GM21786 (cell line): ENCODE measurements at regions not wholly inside any gene's neighbourhood (a gene's known extent, or its start where the extent isn't known, plus 50 kb on each side); places are given as distances from the start of the nearest gene placed in this dataset.

Experiments used
- ATAC-seq: cut with Tn5 transposase; IDR thresholded peaks from one replicate; pipeline ENCODE4 v1.9.1; 2021; ENCODE audit not compliant: unreplicated experiment

DNA sequence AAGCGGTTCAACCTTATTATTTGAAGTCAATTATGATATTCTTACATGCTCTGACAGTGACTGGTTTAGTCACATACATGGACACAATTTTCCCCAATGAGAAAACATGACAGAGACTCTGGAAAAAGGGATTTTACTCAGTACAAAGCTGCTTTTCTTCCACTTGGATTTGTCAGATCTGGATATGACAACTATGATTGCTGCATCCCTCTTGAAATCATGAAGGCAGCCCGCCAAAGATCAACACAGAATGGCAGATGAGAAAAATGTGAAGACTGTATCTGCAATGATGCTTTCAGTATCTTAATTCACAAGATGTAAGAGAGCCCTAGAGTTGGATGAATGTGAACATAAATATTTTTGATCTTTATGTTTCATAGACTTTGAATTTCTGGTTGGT lies 439.6 kb downstream of the CDH8 start:
- no peak for ATAC-seq

DNA sequence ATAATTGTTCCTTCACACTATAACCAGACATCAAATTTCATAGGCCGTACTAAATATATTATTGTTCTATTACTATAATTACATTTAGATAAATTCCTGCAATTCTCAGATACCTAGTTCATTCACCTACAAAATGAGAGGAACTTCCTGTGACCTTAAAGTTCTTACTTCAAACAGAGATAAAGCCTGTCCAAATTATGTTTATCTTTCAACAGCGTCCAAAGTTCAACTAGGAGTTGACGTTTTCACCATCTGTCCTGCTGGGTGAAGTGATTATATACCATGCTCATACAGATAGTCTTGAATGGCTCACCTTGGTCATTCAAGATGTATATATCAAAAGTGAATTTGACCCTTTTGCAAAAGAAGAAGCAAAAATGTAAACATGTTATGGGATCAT lies 440.6 kb downstream of the CDH8 start:
- ATAC-seq, result no peak

DNA sequence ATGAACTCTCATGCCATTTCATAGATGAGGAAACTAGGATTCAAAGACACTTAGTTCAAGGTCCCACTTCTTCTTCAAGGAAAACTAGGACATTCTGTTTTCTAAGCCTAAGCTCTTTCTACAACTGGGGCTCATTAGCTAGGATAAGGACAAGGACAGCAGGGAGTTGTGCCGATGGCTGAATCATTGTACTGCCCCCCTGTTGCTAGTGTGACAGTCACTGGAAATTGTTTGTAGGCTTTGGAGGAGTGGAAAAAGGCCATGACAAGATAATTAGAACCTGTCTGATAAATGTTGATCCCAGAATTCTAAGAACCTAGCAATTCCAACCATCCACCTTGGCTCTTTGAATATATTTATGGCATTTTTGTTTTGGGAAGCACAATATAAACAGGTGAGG lies 445.7 kb downstream of the CDH8 start:
- no peak for ATAC-seq

DNA sequence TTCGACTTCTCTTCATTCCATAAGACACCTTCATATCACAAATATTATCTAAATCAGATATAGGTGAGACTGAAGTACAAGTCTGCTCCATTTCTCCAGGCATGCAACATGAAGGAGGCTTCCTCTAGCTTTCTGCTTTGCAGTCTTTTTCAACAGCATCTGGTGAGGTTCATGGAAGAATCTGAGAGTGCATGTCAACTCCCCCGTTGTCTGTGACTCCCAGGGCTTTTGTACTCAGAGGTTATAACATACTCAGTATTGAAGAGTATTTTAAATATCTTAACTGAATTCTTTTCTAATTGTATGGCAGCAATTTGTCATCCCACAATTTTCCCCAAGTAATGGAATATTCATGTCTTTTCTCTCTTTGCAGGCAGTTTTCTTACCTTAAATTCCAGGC lies 448.7 kb downstream of the CDH8 start:
- no peak for ATAC-seq

DNA sequence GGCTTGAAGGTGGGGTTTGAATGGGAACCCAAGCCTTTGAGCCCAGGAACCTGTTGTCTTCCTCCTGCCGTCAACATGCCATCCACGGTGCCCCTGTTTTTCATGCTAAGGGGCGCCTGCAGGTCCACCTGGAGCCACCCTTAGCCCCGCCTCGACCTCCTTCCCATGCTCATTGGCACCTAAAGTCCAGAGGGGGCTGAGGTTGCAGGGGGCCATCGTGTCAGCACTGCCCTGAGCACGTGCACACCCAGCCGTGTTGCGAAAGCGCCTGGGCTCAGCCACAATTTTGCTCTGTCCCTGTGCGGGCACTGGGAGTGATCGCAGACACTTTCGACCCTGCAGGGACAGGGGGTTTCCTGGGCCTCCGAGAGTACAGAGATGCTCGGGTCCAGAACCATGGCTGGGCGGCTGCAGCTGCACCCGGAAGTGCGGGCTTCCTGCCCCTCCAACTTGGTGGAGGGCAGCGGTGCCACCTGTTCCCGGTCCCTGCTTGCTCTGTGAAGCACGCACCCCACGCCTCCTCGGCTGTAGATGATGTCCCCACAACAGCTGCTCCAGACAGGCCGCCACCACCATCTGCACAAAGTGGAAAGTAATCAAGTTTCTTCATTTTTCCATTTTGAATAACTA lies 454.7 kb downstream of the CDH8 start:
- ATAC-seq, result no peak

DNA sequence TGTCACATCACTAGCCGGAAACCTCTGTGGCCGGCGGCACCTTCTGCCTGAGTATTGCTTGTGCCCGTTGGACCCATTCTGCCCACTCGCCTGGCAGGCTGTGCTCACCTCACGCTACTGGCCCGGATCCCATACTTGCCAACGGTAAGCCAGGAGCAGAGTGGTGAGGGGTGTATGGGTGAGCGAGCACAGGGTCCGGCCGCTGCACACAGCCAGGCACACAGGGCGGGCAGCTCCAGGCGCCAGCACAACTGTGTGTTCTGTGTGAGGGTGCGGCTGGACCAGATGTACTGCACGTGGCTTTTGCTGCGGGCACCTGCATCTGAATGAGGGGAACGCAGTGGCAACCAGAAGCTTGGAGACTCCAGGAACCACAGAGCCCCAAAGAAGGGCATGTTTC lies 455.7 kb downstream of the CDH8 start:
- no peak for ATAC-seq

DNA sequence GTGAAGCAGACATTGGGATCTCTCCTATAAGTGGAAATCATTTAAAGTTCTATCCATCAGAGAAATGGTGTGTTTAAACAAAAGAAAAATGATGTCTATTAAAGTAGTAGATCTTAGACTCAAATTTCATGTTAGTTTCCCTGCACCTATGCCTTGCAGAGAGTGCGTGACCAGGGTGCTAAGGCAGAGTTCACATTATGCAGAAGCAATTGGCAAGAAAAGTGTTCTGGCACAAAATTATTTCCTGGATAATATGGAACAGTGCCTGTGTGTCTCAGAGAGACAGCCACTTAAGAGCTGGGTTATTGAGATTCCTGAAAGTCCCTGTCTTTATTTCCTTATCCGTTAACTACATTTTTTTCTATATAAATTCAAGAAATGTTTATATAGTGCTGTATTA lies 457.0 kb downstream of the CDH8 start:
- no peak for ATAC-seq

DNA sequence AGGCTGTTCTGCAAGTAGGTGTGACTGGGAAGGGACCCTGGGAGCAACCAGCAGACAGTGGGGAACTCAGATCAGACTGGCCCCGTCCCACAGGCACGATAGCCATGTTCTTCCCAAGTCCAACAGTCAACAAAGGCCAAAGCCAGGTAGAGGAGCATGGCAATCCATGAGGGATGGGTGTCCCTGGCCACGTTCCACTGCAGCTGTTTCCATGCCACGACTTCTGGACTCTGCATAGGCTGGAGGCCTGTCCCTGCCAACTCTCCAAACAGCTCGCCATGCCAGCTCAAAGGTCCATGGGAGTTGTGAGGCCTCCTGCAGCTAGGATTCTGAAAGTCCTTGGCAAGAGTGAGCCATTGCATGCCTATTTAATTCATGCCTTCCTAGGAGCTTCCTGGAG lies 459.8 kb downstream of the CDH8 start:
- ATAC-seq, result no peak

DNA sequence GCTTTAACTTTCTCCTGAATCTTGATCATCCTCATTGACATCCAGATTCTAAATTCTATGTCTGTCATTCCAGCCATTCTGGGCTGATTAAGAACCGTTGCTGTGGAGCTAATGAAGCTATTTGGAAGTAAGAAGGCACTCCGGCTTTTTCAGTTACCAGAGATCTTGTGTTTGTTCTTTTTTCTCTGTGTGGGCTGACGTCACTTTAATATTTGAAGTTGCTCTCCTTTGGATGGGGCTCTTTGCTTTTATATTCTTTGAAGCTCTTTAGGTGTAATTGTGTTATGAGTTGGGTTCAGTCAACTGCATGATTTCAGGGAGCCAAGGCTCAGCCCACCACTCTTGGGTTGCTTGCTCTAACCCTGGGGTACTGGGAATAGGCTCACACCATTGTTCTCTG lies 460.6 kb downstream of the CDH8 start:
- ATAC-seq, result no peak

DNA sequence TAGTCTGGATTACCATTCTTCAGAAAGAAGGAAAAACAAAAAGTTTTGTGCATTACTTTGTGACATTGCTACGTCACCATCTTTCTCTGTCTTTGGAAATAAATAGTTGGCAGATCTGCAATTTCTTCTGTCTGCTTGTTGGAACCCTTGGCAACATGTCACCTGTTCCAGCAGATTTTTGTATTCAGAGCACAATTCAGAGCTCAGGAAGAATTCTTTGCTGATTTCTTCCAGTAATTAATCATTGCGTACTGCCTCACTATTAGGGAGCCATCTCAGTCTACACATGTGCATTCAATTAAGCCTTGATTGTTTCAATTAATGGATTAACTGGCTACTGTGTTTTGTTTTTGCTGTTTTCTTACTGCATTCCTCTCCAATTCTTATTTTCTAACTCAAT lies 467.2 kb downstream of the CDH8 start:
- no peak for ATAC-seq

DNA sequence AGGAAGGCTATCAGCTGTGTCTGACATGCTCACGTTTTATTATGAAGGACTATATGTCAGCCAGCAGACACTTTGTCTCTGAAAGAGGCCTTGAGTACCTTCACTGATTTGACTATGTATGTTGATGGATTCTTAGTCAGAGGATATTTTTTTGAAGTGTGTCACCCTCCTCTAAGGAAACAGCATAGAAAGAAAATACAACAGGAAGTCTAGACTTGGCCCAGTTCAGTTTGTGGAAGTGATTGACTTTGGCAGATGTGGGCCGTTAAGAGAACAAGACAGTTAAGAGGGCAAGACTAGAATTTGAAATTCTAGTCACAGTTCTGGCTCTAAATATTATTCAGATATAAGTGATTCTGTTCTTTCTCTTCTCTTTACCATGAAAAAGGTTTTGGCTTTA lies 471.5 kb downstream of the CDH8 start:
- no peak for ATAC-seq

DNA sequence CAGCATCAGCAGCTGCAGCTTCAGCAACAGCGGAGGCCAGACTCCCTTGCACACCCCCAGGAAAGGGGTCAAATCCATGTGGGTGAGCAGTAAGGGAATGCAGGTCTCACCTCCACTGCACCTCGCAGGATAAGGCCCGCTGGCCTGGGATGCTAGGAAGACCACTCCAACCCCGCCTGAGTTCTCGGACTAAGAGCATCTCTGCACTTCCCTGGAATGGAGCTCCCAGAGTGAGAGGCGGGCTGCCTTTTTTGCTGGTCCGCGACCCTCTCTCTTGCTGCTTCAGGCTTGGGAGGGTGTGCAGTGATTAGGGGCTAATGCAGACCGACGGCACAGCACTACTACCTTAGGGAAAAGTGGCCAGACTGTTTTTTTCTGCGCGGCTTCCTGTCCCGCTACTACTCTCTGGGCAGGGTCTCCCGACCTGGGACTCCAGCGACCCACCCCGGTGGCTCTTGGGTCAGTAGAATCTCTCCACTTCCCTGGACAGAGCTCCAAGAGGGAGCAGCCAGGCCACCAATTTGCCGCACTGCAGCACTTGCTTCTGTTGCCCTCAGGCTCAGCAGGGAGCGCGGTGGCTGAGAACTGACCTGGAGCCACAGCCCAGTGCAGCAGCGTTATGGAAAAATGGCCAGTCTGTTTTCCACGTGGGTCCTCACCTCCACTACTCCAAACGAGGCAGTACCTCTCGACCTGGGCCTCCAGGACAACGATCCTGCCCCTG lies 480.4 kb downstream of the CDH8 start:
- ATAC-seq, result no peak

DNA sequence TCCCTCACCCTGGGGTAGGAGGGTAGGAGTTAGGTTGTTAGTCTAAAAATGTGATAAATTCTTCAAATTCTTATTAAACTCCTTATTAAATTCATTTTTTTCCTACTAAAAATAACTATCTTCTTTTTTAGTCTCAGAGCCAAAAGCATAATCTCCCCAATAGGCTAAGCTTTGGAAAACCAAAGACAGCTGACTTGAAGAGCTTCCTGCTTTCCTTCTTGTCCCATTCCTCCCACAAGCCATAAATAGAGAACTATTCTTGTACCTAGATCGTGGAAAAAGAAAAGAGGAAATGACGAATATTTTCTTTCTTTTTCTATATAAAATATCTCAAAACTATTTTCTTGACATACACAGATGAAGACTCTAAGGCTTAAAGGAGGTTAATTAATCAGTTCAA lies 486.9 kb downstream of the CDH8 start:
- ATAC-seq, result no peak

DNA sequence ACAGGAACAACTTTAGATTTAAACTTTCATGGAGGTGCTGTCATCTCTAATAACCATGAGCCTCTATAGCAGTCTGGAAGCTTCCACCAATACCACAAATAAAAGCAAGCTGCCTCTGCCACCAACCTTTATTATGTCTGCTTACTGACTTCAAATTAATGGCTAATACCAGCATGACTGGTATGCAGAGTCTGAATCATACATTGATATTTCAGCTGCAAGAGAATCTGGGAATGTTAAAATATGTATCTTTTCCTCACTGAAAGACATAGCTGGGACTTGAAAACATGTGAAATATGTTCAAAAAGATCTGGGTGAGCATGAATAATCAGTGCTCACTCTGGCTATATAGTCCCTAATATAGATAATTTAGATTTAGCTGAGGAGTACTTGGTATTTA lies 488.6 kb downstream of the CDH8 start:
- no peak for ATAC-seq

DNA sequence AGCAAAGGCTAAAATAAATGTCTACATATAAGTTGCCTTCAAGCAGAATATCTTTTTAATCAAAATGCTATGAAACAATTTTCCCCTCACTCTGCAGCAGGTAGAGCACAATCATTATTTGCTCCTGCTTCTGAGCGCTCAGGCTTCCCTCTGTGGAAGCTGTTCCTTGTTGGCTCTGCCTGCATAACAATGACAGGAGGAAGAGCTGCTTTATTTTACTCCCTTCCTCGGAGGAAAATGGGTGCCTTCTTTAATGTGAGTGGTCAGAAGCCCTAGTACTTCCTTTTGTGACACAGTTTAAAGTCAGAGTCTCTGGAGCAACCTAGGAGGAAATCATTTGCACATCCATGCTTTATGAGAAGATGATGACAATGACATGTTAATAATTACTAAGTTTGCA lies 492.1 kb downstream of the CDH8 start:
- ATAC-seq, result no peak

DNA sequence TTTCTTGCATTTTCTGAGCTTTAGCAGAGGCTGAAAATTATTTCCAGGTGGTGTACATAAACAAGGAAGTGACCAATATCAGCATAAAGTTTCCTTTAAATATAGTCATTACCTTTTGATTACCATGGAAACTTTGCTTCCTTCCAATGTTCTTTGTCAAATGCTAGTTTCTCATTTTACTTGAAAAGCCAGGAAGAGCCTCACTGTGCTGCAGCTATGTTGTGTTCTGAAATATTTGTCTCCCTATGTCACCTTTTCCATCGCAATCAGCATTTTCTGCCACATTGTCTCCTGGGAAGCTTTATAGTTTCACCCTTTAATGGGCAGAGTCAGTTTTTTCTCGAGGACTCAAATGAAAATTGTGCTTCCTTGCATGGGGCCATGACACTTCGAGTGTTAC lies 496.0 kb downstream of the CDH8 start:
- no peak for ATAC-seq

DNA sequence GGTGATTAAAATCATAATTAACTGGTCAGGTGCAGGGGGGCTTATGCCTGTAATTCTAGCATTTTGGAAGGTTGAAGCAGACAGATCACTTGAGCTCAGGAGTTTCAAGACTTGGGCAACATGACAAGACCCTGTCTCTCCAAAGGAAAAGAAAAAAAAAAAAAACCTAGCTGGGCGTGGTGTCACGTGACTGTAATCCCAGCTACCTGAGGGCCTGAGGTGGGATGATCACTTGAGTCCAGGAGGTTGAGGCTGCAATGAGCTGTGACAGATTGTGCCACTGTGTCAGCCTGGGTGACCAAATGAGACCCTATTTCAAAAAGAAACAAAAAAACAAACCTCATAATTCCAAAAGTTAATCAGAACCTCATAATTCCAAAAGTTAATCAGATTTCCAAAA lies 505.5 kb downstream of the CDH8 start:
- no peak for ATAC-seq

DNA sequence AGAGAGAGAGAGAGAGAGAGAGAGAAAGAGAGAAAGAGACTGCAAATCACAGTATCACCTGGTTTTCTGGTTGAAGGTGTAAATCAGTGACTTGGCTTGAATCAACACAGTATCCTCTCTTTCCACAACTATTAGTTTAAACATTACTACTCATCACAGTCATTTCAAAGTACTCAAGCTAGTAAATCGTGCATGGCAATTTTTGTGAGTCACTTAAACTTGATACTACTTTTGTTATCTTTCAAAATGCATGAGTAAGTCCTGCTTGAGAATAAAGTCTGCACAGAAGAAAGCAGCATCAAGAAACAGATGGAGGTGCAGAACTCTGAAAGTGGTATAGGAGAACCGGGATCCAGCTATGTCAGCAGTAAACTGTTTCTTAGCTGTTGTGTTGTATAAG lies 535.4 kb downstream of the CDH8 start:
- no peak for ATAC-seq

DNA sequence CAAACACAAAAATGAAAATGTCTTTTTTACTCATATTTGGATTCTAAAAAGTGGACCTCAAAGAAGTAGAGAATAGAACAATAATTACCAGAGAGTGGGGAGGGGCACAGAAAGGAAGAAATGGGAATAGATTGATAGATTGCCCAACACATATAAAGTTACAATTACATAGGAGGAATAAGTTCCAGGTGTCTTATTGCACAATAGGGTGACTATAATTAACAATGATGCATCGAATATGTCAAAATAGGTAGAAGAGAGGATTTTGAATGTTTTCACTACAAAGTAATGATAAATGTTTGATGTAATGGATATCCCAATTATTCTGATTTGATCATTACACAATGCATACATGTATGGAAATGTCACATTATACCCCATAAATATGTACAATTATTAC lies 556.0 kb downstream of the CDH8 start:
- no peak for ATAC-seq

DNA sequence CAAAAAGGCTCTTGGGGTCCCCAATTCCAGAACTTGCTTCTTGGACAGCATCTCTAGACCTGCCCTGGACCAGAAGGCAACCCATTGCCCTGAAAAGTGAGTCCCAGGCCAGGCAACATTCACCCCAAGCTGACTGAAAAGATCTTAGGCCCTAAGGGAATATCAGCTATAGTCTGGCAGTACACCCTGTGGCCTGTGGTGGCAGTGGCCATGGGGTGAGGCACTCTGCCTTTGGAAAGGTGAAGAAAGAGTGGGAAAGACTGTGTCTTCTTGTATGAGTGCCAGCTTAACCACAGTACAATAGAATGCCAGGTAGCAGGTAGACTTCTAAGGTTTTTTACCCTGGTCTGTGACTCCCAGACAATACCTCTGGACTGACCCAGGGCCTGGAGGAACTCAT lies 564.5 kb downstream of the CDH8 start:
- ATAC-seq, result no peak

DNA sequence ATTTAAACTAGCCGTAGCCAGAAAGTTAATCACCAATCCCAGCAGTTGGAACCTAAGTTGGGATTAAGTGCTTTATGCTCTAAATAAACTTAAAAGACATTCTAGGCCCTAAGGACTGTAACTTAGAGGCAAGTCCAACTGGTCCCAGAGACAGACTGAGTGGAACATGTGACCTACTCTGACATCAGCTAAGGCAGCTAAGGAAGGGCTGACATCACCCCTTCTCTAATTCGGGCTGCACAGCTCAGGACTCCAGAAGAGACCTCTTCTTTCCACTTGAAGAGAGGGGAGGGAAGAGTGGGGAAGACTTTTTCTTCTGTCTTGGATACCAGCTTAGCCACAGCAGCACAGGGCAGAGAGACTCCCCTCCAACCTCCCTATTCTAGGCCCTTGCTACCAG lies 565.2 kb downstream of the CDH8 start:
- ATAC-seq, result no peak

DNA sequence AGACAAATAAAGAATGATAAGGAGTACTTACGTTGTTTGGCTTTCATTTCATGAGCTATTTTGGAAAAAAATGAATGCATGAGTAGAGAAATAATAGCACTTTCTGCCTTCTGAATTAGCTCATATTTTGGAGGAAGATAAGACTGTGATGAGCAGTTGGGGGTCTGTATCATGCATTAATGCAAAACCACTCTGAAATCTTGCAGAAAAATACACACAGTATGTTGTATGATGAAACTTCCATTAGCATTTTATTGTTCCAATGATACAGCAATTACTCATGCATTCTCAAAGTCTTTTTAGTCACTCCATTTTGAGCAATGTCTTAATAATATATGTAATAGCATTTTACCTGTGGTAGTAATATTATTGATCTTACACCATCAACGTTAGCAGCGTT lies 571.0 kb downstream of the CDH8 start:
- ATAC-seq, result no peak

DNA sequence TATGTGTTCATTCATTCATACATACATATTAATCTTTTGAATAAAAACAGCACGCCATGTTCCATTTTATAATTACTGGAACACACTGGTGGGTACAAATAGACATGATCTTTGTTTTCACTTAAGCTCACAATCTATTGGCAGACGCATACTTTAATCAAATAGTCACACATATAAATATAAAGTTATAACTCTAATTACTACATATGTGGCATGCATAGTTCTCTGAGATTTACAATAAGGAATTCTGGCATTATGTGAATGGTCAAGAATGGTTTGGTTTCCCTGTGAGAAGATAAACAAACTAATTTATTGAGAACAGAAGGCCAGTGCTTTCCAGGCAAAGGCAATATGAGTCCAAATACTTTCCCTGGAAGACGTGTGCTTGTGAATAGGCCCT lies 576.2 kb downstream of the CDH8 start:
- no peak for ATAC-seq
